Progenitor cell of endocrine pancreas (in vitro differentiated cells): ENCODE measurements at regions not wholly inside any gene's neighbourhood (a gene's known extent, or its start where the extent isn't known, plus 50 kb on each side); places are given as distances from the start of the nearest gene placed in this dataset.

Source experiments
- DNase-seq: peaks from one replicate; pipeline ENCODE4 v3.0.0; 2021; ENCODE audit warnings: low spot score; ENCODE audit not compliant: unreplicated experiment
- H3K27ac Mint-ChIP-seq: 2 replicates; pipeline ENCODE4 v1.8.0; 2021; ENCODE audit warnings: mild to moderate bottlenecking, moderate library complexity, mixed read lengths
- H3K27me3 Mint-ChIP-seq: 2 replicates; pipeline ENCODE4 v1.8.0; 2021; ENCODE audit warnings: mixed read lengths
- H3K36me3 Mint-ChIP-seq: 2 replicates; pipeline ENCODE4 v1.8.0; 2022; ENCODE audit warnings: mixed read lengths; ENCODE audit not compliant: insufficient read depth
- H3K4me1 Mint-ChIP-seq: 2 replicates; pipeline ENCODE4 v1.8.0; 2021; ENCODE audit warnings: low read depth, mixed read lengths
- H3K4me3 Mint-ChIP-seq: 2 replicates; pipeline ENCODE4 v1.8.0; 2021; ENCODE audit warnings: low read depth, mild to moderate bottlenecking, moderate library complexity, mixed read lengths
- H3K9me3 Mint-ChIP-seq: 2 replicates; pipeline ENCODE4 v1.8.0; 2021; ENCODE audit warnings: low read depth, mixed read lengths
- CTCF ChIP-seq: fragments of 200-600 bp; sonication (generic); IDR thresholded peaks from one replicate; pipeline ENCODE4 v1.5.0; 2021; ENCODE audit warnings: antibody characterized with exemption, mild to moderate bottlenecking; ENCODE audit not compliant: unreplicated experiment

- no peaks in the 10 kb centered on the region for H3K36me3 Mint-ChIP-seq
- H3K27me3 Mint-ChIP-seq: peaks cover 5% of the 10 kb centered on the region
- TF ChIP-seq CTCF: no peak
- no peak overlapping the region for H3K27ac Mint-ChIP-seq
- no peak overlapping the region for H3K4me3 Mint-ChIP-seq
- H3K4me1 Mint-ChIP-seq: peaks cover 24% of the 10 kb centered on the region
- H3K9me3 Mint-ChIP-seq: no peaks in the 10 kb centered on the region
- DNase-seq: no peak
Observed at GRCh38 chr1:234546890-234547788, 62.8 kb downstream of the IRF2BP2 start.

- peaks cover 5% of the 10 kb centered on the region for H3K27me3 Mint-ChIP-seq
- H3K9me3 Mint-ChIP-seq: no peaks in the 10 kb centered on the region
- no peak for DNase-seq
- no peaks in the 10 kb centered on the region for H3K36me3 Mint-ChIP-seq
- H3K27ac Mint-ChIP-seq: no peak overlapping the region
- TF ChIP-seq CTCF: no peak
- no peak overlapping the region for H3K4me3 Mint-ChIP-seq
- H3K4me1 Mint-ChIP-seq: peaks cover 24% of the 10 kb centered on the region
Observed at GRCh38 chr1:234546387-234546704, 63.6 kb downstream of the IRF2BP2 start.

- no peak for DNase-seq
- H3K4me3 Mint-ChIP-seq: no peak overlapping the region
- H3K27ac Mint-ChIP-seq: peak overlapping the region; percentile 8
Observed at GRCh38 chr1:234545517-234546386, 64.2 kb downstream of the IRF2BP2 start.

GRCh38 chr1:234544087-234544579, 65.2 kb upstream of the TARBP1 start:
- Mint-ChIP-seq H3K4me1 (peaks cover 26% of the 10 kb centered on the region), H3K36me3 (no peaks in the 10 kb centered on the region), H3K27ac (peak overlapping the region; percentile 73)

More at GRCh38 chr1:234545517-234546386, 64.2 kb downstream of the IRF2BP2 start:
- no peak for TF ChIP-seq CTCF
- Mint-ChIP-seq H3K27me3 (peaks cover 5% of the 10 kb centered on the region), H3K9me3 (no peaks in the 10 kb centered on the region), H3K4me1 (peaks cover 24% of the 10 kb centered on the region), H3K36me3 (no peaks in the 10 kb centered on the region)

More at GRCh38 chr1:234544087-234544579, 65.2 kb upstream of the TARBP1 start:
- H3K4me3 Mint-ChIP-seq: no peak overlapping the region
- no peak for TF ChIP-seq CTCF
- no peaks in the 10 kb centered on the region for H3K9me3 Mint-ChIP-seq
- peaks cover 7% of the 10 kb centered on the region for H3K27me3 Mint-ChIP-seq
- DNase-seq: no peak
